ENCODE measurements at regions not wholly inside any gene's neighbourhood (a gene's known extent, or its start where the extent isn't known, plus 50 kb on each side); places are given as distances from the start of the nearest gene placed in this dataset.

DNA sequence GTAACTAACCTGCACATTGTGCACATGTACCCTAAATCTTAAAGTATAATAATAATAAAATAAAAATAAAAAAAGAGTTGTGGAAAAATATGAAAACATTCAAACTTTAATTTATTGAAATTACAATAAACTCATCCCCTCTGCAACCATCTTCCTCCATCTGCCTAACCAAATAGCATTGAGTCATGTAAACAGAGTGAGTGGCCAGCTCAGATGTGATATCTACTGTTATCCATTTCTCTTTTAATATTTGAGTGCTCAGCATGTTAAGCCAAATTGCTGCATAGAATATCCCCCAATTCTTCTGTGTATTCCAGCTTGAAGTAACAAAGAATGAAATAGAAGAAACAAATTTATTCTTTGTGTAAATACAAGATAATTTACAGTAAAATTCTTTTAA is 124.4 kb upstream of the HMHB1 start:
- TF ChIP-seq, protein P1, sequence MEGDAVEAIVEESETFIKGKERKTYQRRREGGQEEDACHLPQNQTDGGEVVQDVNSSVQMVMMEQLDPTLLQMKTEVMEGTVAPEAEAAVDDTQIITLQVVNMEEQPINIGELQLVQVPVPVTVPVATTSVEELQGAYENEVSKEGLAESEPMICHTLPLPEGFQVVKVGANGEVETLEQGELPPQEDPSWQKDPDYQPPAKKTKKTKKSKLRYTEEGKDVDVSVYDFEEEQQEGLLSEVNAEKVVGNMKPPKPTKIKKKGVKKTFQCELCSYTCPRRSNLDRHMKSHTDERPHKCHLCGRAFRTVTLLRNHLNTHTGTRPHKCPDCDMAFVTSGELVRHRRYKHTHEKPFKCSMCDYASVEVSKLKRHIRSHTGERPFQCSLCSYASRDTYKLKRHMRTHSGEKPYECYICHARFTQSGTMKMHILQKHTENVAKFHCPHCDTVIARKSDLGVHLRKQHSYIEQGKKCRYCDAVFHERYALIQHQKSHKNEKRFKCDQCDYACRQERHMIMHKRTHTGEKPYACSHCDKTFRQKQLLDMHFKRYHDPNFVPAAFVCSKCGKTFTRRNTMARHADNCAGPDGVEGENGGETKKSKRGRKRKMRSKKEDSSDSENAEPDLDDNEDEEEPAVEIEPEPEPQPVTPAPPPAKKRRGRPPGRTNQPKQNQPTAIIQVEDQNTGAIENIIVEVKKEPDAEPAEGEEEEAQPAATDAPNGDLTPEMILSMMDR (IDR thresholded peaks at IDR 0.05) = no peak
- no peak for TF ChIP-seq POLR2A (IDR thresholded peaks at IDR 0.05)

All from sigmoid colon (tissue), 3 donors.